ENCODE measurements at regions not wholly inside any gene's neighbourhood (a gene's known extent, or its start where the extent isn't known, plus 50 kb on each side); places are given as distances from the start of the nearest gene placed in this dataset.

GRCh38 chr9:113800276-113800675 is 75.8 kb upstream of the ZNF618 start:
- TF ChIP-seq TEAD4 (IDR thresholded peaks at IDR 0.05) (no peak), TCF12 (IDR thresholded peaks at IDR 0.05; ENCODE audit: low read depth) (no peak), CREB1 (IDR thresholded peaks at IDR 0.05; ENCODE audit: low read depth) (no peak), CEBPB (IDR thresholded peaks at IDR 0.05) (no peak), TAF1 (IDR thresholded peaks at IDR 0.05; ENCODE audit: low read depth) (no peak), MAX (IDR thresholded peaks at IDR 0.05) (no peak), FOXM1 (IDR thresholded peaks at IDR 0.05; ENCODE audit: borderline replicate concordance, low read depth) (no peak), ZBTB7A (IDR thresholded peaks at IDR 0.05; ENCODE audit: low read depth) (no peak), RAD21 (IDR thresholded peaks at IDR 0.05; ENCODE audit: low read depth) (no peak), EP300 (IDR thresholded peaks at IDR 0.05; ENCODE audit: borderline replicate concordance) (no peak)
- TF ChIP-seq, protein P1, sequence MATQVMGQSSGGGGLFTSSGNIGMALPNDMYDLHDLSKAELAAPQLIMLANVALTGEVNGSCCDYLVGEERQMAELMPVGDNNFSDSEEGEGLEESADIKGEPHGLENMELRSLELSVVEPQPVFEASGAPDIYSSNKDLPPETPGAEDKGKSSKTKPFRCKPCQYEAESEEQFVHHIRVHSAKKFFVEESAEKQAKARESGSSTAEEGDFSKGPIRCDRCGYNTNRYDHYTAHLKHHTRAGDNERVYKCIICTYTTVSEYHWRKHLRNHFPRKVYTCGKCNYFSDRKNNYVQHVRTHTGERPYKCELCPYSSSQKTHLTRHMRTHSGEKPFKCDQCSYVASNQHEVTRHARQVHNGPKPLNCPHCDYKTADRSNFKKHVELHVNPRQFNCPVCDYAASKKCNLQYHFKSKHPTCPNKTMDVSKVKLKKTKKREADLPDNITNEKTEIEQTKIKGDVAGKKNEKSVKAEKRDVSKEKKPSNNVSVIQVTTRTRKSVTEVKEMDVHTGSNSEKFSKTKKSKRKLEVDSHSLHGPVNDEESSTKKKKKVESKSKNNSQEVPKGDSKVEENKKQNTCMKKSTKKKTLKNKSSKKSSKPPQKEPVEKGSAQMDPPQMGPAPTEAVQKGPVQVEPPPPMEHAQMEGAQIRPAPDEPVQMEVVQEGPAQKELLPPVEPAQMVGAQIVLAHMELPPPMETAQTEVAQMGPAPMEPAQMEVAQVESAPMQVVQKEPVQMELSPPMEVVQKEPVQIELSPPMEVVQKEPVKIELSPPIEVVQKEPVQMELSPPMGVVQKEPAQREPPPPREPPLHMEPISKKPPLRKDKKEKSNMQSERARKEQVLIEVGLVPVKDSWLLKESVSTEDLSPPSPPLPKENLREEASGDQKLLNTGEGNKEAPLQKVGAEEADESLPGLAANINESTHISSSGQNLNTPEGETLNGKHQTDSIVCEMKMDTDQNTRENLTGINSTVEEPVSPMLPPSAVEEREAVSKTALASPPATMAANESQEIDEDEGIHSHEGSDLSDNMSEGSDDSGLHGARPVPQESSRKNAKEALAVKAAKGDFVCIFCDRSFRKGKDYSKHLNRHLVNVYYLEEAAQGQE (IDR thresholded peaks at IDR 0.05; ENCODE audit: low read depth), result no peak

Measured in Ishikawa (cell line).